T-helper 1 cell treated with Interleukin-12 subunit alpha and Interleukin-12 subunit beta and Interleukin-4 antibody, amounts not matched to agents 30 μg/mL and 1 μg/mL, for 36 hours (primary cell): ENCODE measurements at regions not wholly inside any gene's neighbourhood (a gene's known extent, or its start where the extent isn't known, plus 50 kb on each side); places are given as distances from the start of the nearest gene placed in this dataset.

Experiments
- H3K27ac Mint-ChIP-seq: one replicate; pipeline ENCODE4 v1.8.0; 2021; ENCODE audit warnings: mild to moderate bottlenecking, mixed read lengths
- H3K27me3 Mint-ChIP-seq: one replicate; pipeline ENCODE4 v1.8.0; 2021; ENCODE audit warnings: low read depth, mixed read lengths
- H3K36me3 Mint-ChIP-seq: one replicate; pipeline ENCODE4 v1.8.0; 2021; ENCODE audit warnings: low read depth, mixed read lengths
- H3K4me1 Mint-ChIP-seq: one replicate; pipeline ENCODE4 v1.8.0; 2021; ENCODE audit warnings: low read depth, mixed read lengths
- H3K4me3 Mint-ChIP-seq: one replicate; pipeline ENCODE4 v1.8.0; 2021; ENCODE audit warnings: mild to moderate bottlenecking, moderate library complexity, mixed read lengths
- H3K9me3 Mint-ChIP-seq: one replicate; pipeline ENCODE4 v1.8.0; 2021; ENCODE audit warnings: mixed read lengths

DNA sequence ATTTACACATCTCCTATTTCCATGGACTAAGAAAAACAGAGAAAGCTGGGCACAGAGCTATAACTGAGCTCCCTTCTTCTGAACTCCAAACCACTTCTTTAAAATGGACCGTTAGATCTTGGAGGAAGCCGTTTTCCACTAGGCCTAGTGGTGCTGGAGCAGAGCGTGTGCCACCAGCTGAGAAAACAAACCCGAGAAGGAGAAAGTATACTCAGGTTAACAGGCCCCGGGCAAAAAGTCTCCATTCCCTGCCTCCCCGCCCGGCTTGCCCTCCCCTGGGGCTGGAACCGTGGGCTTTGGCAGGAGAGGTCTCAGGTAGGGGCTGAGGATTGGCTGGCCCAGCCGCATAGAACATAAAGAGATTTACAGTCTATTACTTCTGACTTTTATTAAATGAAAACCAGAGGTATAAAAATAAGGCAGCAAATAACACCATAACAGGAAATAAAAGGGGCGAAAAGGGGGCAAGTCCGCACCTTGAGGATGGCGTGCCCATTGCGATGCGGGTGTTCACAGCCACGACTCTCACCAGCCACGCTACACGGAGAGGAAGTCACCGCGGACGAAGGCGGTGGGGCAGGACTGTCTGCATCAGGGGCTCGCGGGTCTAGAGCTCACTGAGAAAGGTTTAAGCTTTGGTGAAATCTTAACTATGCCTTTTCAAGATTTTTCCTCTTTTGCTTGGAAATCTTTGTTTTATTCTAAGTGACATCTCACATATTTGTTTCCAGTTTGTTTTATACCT is 191.2 kb upstream of the GMDS start:
- no peaks in the 10 kb centered on the region for H3K4me1 Mint-ChIP-seq
- H3K9me3 Mint-ChIP-seq = no peaks in the 10 kb centered on the region
- no peak overlapping the region for H3K4me3 Mint-ChIP-seq
- no peak overlapping the region for H3K27ac Mint-ChIP-seq
- no peaks in the 10 kb centered on the region for H3K36me3 Mint-ChIP-seq
- peaks cover 19% of the 10 kb centered on the region for H3K27me3 Mint-ChIP-seq

DNA sequence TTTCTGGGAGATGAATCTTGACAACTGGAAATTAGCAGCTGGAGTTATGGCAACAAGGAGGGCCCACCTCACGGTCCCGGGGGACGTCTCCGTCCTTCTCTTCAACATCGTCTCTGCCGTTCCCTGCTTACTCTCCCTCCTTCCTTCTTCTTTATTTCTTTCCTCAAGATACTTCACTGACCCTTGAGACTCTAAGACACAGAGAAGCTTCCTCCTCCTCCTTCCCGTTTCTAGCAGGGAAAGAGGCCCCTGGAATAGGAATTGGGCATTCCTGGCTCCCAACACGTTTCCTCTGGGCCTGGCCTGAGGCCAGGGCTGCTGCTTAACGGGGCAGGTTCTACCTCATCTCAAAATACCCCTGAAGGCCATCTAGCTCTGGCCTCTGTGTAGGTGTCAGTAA is 189.9 kb upstream of the GMDS start:
- no peak overlapping the region for H3K4me3 Mint-ChIP-seq
- H3K27ac Mint-ChIP-seq = no peak overlapping the region
- peaks cover 11% of the 10 kb centered on the region for H3K27me3 Mint-ChIP-seq
- H3K36me3 Mint-ChIP-seq = no peaks in the 10 kb centered on the region
- no peaks in the 10 kb centered on the region for H3K9me3 Mint-ChIP-seq
- no peaks in the 10 kb centered on the region for H3K4me1 Mint-ChIP-seq

DNA sequence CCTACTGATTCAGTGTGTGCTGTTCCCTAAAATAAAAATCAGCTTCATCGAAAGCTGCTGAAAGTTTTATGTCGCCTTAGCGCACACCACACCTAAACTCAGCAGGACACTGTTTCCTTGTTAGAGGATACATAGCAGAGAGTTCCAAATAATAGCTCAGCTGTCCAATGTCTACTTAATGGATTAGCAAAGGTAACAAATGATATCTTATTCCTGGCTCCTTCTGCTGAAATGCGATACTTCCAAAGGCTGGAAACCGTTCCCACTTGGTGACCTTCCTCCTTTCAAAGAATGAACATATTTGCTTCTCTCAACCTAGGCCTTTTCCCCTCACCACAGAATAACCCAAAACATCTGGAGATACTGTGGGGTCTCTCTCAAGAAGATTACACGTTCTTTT is 189.5 kb upstream of the GMDS start:
- no peak overlapping the region for H3K4me3 Mint-ChIP-seq
- H3K36me3 Mint-ChIP-seq = no peaks in the 10 kb centered on the region
- H3K27me3 Mint-ChIP-seq = peaks cover 9% of the 10 kb centered on the region
- no peak overlapping the region for H3K27ac Mint-ChIP-seq
- no peaks in the 10 kb centered on the region for H3K4me1 Mint-ChIP-seq
- H3K9me3 Mint-ChIP-seq = no peaks in the 10 kb centered on the region

DNA sequence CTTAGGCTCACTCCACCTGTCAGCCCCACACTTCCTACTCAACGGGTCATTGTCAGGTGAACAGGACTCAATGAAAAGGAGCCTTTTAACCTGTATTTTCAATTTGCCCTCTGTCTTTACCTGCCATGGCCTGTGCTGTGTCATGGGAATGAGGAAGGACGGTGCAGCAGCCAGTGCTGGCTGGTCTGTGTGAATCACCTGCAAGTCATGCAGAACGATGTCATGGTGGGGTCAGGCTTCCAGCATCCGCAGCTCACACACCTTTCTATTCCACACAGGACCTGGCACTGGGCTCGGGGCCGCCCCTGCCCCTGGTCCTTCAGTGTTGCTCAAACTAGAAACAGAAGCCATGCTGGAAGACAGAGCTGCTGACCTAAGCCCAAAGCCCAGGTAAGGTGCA is 188.7 kb upstream of the GMDS start:
- Mint-ChIP-seq H3K27me3 (peaks cover under 1% of the 10 kb centered on the region), H3K27ac (no peak overlapping the region), H3K36me3 (no peaks in the 10 kb centered on the region), H3K4me1 (no peaks in the 10 kb centered on the region), H3K9me3 (no peaks in the 10 kb centered on the region), H3K4me3 (no peak overlapping the region)

DNA sequence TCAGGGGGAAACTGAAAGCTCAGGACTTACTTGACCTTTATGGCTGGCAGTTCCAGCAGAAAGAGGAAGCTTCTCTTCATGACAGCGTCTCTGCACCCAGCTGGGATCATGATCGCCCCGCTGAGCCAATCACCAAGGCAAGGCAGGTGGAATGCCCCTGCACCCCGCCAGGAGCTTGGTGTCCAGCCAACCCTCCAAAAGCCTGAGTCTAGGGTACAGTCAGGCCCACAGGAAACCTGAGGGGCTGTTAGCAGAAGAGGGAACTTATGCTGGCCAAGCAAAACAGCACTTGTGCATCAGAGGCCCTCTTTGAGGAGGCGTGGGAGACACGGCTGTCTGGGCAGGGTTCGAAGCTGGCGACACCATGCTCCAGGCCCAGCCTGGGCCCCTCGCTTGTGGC is 188.3 kb upstream of the GMDS start:
- H3K4me1 Mint-ChIP-seq = no peaks in the 10 kb centered on the region
- H3K4me3 Mint-ChIP-seq = no peak overlapping the region

DNA sequence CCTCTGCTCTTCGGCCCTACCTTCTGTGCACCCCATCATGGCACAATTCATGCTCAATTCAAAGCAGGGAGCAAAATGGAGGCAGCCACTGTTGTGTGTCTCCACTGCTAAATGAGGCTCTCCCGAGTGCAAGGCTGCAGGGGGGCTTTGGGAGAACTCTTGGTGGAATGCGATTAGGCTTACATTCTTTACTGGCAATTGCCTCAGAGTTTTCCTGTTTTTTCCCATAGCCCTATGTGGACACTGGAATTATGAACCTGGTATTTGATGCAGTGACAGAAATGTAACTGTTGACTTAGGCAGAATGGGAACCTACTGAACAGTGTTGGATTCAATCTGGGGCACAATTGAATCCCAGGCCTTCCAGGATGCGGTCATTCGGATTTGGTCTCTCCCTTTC is 187.9 kb upstream of the GMDS start:
- Mint-ChIP-seq H3K4me1 (no peaks in the 10 kb centered on the region), H3K4me3 (no peak overlapping the region), H3K36me3 (no peaks in the 10 kb centered on the region), H3K27me3 (no peaks in the 10 kb centered on the region), H3K9me3 (no peaks in the 10 kb centered on the region), H3K27ac (no peak overlapping the region)

More for the DNA sequence above, 188.3 kb upstream of the GMDS start:
- Mint-ChIP-seq H3K27me3 (no peaks in the 10 kb centered on the region), H3K36me3 (no peaks in the 10 kb centered on the region), H3K27ac (no peak overlapping the region), H3K9me3 (no peaks in the 10 kb centered on the region)

DNA sequence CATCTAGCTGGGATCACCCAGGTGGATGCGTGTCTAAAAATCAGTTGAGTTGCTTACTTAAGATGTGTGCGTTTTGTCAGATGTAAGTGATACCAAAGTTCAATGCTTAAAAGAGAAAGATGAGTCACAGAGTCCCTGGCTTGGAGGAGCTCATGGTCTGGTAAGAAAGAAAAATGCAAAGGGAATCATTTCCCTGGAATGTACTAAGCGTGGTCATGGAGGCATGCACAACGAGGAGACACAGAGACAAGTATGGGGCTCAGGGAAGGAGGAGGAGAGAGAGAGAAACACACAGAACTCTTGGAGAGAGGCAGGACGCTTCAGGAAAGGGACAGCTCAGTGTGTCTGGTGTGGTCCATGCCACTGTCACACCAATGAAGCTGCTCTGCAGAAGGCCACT is 186.9 kb upstream of the GMDS start:
- Mint-ChIP-seq H3K4me1 (no peaks in the 10 kb centered on the region), H3K36me3 (no peaks in the 10 kb centered on the region), H3K9me3 (no peaks in the 10 kb centered on the region), H3K27me3 (no peaks in the 10 kb centered on the region), H3K4me3 (no peak overlapping the region), H3K27ac (no peak overlapping the region)

DNA sequence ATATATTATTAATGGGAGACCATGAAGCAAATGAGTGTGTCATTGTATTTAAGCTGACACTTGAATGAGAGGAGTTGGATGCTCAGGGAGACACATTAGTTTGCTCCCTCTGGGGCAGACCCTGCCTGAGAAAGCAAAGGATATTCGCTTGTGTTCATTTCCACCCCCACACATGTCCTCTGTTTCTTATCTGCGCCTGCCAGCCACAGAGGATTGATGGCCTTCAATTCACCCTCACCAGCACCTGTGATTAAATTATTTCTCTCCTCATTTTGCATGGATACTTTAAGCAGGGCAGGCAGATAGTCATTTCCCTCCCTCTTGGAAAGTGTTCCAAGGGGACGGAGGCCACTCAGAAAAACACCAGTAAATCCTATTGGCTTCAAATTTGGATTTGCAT is 185.2 kb upstream of the GMDS start:
- H3K27me3 Mint-ChIP-seq = no peaks in the 10 kb centered on the region
- no peaks in the 10 kb centered on the region for H3K9me3 Mint-ChIP-seq
- H3K4me3 Mint-ChIP-seq = no peak overlapping the region
- no peak overlapping the region for H3K27ac Mint-ChIP-seq
- H3K36me3 Mint-ChIP-seq = no peaks in the 10 kb centered on the region
- H3K4me1 Mint-ChIP-seq = no peaks in the 10 kb centered on the region

DNA sequence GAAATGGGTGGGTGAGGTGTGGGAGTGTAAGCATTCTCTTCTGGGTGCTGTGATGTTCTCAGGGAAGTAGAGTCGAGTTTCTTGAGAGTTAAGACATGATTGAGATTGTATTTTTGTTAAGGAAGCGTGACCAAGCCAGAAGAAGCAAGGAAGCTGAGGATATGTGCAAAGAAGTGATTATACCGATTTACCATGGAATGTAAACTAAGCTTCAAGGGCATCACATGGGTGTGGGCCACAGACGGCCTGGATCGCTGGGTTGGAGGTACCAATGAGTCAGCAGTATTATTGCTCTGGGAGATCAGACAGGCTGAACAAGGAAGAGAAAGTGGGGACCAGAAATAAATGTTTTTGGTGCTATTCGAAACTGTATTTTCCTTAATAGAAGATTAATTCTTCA is 184.1 kb upstream of the GMDS start:
- H3K27ac Mint-ChIP-seq = no peak overlapping the region
- no peaks in the 10 kb centered on the region for H3K27me3 Mint-ChIP-seq
- H3K4me1 Mint-ChIP-seq = no peaks in the 10 kb centered on the region
- H3K36me3 Mint-ChIP-seq = no peaks in the 10 kb centered on the region
- H3K9me3 Mint-ChIP-seq = no peaks in the 10 kb centered on the region
- H3K4me3 Mint-ChIP-seq = no peak overlapping the region

DNA sequence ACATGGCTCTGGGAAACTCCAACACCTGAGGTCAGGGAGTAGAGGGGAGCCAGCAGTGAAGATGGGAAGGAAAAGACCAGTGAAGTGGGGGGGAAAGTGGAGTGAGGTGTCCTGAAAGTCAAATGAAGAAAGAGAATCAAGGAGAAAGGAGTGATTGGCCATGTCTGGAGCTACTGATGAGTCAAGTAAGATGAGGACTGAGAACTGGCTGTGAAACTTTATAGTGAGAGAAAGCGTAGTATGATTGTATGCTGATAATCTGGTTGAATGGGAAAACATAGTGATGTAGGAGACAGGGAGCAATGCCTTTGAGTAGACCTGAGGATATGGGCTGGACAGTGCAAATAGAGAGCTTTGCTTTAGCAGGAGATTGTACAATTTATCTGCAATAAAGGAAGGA is 183.6 kb upstream of the GMDS start:
- no peak overlapping the region for H3K27ac Mint-ChIP-seq
- no peak overlapping the region for H3K4me3 Mint-ChIP-seq
- H3K4me1 Mint-ChIP-seq = no peaks in the 10 kb centered on the region
- H3K9me3 Mint-ChIP-seq = no peaks in the 10 kb centered on the region
- no peaks in the 10 kb centered on the region for H3K36me3 Mint-ChIP-seq
- H3K27me3 Mint-ChIP-seq = no peaks in the 10 kb centered on the region

DNA sequence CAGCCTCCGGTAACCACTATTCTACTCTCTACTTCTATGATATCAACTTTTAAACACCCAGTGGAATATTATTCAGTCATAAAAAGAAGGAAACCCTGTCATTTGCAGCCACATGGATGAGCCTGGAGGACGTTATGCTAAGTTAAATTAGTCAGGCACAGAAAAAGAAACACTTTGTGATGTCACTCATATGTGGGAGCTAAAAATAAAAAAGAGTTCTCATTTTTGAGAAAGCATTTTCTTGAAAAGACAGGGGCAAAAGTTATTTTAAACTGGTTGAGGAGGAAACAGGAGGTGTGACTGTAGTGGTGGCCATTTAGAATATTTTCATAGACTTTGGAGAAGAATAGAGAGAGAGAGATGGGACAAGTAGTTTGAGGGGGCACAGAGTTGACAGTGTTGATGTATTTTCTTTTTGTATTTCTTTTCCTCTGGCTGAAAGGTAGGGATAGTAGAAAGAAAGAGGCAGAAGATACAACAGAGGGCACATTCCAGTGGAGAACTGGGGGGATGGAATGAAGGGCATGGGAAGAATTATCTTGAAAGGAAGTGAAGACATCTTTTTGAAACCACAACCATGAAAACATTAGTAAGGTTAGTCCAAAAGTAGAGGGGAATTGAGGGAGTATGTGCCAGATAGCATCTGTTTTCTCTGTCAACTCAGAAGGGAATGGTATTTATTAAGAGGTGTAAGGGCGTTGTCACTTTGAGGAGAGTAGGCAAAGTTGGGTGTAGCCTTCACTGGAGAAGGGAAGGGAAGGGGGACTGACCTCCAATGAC is 181.3 kb upstream of the GMDS start:
- Mint-ChIP-seq H3K27ac (no peak overlapping the region), H3K36me3 (no peaks in the 10 kb centered on the region), H3K9me3 (no peaks in the 10 kb centered on the region), H3K4me3 (no peak overlapping the region), H3K27me3 (no peaks in the 10 kb centered on the region), H3K4me1 (no peaks in the 10 kb centered on the region)

DNA sequence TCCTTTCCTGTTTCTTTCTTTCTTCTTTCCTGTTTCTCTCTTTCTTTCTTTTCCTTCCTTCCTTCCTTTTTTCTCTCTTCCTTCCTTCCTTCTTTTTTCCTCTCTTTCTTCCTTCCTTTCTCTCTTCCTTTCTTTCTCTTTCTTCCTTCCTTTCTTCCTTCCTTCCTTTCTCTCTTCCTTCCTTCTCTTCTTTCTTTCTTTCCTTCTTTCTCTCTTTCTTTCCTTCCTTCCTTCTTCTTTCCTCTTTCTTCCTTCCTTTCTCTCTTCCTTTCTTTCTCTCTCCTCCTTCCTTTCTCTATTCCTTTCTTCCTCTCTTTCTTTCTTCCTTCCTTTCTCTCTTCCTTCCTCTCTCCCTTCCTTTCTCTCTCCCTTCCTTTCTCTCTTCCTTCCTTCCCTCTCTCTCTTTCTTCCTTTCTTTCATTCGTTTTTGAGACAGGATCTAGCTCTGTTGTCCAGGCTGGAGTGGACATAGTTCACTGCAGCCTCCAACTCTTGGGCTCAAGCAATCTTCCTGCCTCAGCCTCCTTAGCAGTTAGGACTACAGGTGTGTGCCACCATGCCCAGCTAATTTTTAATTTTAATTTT is 170.8 kb upstream of the GMDS start:
- H3K4me1 Mint-ChIP-seq = no peaks in the 10 kb centered on the region
- H3K9me3 Mint-ChIP-seq = no peaks in the 10 kb centered on the region
- no peaks in the 10 kb centered on the region for H3K27me3 Mint-ChIP-seq
- H3K36me3 Mint-ChIP-seq = no peaks in the 10 kb centered on the region
- no peak overlapping the region for H3K4me3 Mint-ChIP-seq
- no peak overlapping the region for H3K27ac Mint-ChIP-seq

DNA sequence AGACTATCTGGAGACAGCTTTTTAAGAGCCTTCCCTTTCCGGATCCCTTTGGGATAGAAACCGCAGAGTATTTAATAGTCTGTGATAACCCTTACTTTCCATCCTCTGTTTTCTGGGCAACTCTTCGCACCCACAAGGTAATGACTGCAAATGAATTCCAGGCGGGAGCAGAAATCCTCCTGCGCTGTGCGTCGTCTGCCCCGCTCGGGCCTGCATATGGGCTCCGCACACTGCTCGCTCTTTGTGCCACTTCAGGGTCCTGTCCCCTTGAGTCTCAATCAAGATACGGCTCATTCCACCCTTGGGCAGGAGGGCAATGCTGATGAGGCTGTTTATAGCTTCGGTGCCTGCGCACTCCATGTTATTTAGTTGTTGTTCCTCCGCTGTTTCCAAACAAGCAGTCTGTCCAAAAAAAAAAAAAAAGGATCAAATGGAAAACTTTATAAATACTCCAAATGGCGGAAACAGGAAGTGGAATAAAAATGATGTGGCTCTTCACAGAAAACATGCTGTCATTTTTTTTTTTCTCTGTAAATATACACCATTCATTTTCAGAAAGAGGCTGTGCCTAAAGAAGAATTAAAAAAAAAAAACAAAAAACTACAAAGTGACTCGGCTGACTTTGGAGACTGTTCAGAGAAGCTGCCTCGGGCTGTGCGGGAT is 169.6 kb upstream of the GMDS start:
- no peaks in the 10 kb centered on the region for H3K27me3 Mint-ChIP-seq
- no peaks in the 10 kb centered on the region for H3K4me1 Mint-ChIP-seq
- no peak overlapping the region for H3K4me3 Mint-ChIP-seq
- H3K9me3 Mint-ChIP-seq = no peaks in the 10 kb centered on the region
- H3K27ac Mint-ChIP-seq = no peak overlapping the region
- H3K36me3 Mint-ChIP-seq = no peaks in the 10 kb centered on the region

DNA sequence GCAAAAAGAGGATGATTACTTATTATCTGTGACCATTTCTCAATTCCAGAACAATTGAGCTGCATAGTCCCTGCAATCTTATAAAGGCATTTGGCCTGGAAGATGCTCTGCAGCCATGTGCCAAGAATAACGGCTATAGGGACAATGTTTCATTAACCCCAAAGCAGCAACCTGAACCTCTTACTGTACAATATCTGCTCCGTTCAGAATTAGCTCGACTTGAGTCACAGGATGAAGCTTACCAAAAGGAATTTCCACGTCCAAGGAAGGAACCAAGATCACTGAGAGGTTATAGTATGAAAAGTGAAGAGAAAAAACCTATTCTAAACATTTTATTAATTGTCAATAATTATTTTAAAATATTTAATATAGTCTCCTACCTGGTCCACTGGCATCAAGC is 167.3 kb upstream of the GMDS start:
- no peaks in the 10 kb centered on the region for H3K27me3 Mint-ChIP-seq
- H3K27ac Mint-ChIP-seq = no peak overlapping the region
- no peaks in the 10 kb centered on the region for H3K36me3 Mint-ChIP-seq
- no peaks in the 10 kb centered on the region for H3K4me1 Mint-ChIP-seq
- H3K9me3 Mint-ChIP-seq = no peaks in the 10 kb centered on the region
- H3K4me3 Mint-ChIP-seq = no peak overlapping the region
